Stimulated activated CD4-positive, alpha-beta T cell treated with anti-CD3 and anti-CD28 coated beads, Interleukin-1b, Interleukin-23, amount 100 ng/mL, for 24 hours (primary cell): ENCODE measurements at regions not wholly inside any gene's neighbourhood (a gene's known extent, or its start where the extent isn't known, plus 50 kb on each side); places are given as distances from the start of the nearest gene placed in this dataset.

Source experiments
- DNase-seq, 4 experiments: peaks; one replicate each; pipeline ENCODE4 v3.0.0-alpha.2; 2020; ENCODE audit warnings: low read depth in 4 of 4, low spot score in 1 of 4

- no peak for DNase-seq
Measured at GRCh38 chr17:5861246-5861645, 208.9 kb upstream of the WSCD1 start.

GRCh38 chr17:5861854-5862253 is 208.3 kb upstream of the WSCD1 start:
- no peak for DNase-seq

DNA sequence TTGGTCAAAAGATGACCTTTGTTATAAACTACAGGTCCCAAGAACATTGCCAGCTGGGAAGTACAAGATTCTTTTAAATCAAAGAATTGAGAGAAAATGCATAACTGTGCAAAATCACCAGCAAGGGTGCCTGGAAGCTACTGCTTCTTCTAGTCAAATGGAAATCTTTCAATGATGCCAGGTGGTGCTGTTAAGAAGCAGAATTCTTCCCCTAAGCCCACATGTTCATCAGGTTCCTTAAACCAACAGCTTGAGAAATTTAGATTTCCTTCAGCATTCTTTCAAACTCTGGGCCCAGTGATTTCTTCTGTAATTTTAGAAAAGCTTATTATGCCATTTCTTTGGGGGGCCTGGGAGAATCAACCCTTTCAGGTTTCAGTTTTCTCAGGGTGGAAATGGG is 207.8 kb upstream of the WSCD1 start:
- DNase-seq = no peak

- DNase-seq = no peak
Measured at GRCh38 chr17:5864741-5865657, 205.2 kb upstream of the WSCD1 start.

DNA sequence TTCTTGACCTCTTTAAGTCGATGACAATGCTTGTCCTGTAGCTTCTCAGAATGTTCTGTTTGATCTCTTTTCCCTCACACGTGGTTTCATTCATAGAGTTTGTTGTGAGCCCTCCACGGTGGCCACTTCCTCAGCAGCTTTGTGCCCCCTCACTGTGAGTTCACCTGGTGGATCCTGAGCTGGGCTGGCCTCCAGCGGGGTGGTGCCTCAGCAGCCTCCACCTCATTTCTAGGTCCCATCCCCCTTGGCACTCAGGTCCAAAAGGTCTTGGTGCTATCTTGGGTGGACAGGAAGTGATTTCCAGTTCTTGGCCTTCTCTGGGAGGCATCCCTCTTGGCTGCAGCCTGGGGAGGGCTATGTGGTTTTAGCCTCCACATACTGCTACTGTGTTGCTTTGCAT is 203.2 kb upstream of the WSCD1 start:
- no peak for DNase-seq

- no peak for DNase-seq
Measured at GRCh38 chr17:5869041-5869745, 201.0 kb upstream of the WSCD1 start.

DNA sequence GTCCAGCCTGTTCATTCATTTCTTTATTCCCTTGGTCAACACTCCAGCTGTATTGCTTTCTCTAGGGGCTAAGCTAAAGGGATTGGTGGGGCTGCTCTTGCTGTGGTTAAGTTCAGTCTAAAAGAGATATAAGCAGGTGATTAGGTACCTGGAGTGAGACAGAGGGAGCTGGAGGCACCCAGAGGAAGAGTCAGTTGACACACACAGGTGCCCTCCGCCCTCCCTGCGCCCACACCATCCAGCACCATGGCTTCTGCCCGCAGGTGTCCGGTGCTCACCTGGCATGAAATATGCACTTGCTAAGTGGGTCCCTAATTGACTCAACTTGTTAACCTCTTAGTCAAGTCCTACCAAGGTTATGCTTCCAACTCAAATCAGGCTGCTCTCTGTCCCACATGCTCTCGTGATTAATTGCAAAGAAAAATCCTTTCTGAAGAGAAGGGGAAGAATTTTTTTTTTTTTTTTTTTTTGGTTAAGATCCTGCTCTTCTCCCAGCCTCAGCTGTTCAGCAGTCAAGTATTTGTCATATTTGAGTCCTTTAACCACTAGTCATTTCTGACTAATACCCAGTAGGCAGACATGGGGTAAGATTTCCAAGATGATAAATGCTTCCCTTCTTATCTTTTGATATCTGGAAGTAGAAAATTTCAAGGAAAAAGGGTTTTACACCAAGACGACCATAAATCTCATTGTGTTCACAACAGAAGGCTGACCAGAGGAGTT is 199.8 kb upstream of the WSCD1 start:
- DNase-seq = no peak

DNA sequence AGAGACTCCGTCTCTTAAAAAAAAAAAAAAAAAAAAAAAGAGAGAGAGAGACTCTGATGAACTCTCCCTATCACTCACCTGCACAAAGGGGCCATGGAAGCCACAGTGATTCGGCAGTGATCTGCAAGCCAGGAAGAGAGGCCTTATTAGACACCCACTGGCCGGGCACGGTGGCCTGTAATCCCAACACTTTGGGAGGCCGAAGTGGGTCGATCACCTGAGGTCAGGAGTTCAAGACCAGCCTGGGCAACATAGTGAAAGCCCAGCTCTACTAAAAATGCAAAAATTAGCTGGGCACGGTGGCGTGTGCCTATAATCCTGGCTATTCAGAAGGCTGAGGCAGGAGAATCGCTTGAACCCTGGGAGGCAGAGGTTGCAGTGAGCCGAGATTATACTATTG is 198.5 kb upstream of the WSCD1 start:
- no peak for DNase-seq

- no peak for DNase-seq
Measured at GRCh38 chr17:5872831-5873230, 197.3 kb upstream of the WSCD1 start.

GRCh38 chr17:5873781-5874180 is 196.4 kb upstream of the WSCD1 start:
- DNase-seq = no peak

GRCh38 chr17:5874486-5874885 is 195.7 kb upstream of the WSCD1 start:
- no peak for DNase-seq

DNA sequence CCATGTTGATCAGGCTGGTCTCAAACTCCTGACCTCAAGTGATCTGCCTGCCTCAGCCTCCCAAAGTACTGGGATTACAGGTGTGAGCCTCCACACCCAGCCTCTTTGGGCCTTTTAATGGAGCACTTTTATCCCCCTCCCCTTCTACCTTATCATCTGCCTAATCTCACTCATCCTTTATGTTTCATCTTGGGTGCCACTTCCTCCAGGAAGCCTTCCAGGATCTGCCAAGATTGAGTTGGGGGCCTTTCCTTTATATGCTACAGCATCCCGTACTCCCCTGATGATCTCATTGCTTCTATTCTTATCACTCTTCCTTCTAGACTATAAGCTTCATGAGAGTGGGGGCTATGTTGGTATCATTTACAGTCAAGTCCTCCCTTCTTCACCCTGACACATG is 192.8 kb upstream of the WSCD1 start:
- DNase-seq = no peak

DNA sequence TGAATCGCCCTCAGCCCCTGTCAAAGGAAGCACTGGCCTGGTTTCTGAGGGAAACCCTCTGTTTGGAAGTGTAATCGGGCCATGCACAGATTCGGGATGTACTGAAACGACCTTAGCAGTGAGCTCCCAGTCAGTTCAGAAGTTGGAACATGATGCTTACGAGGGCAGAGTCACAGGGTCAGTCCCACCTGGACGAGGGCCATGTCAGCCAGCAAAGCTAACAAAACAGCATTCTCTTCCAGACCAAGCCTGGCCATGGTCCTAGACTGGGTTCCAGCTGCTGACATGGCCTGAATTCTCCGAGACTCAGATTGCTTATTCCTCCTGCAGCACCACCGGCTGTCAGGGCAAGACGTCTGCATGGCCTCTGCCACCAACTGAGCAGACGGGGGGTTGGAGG is 192.2 kb upstream of the WSCD1 start:
- no peak for DNase-seq

DNA sequence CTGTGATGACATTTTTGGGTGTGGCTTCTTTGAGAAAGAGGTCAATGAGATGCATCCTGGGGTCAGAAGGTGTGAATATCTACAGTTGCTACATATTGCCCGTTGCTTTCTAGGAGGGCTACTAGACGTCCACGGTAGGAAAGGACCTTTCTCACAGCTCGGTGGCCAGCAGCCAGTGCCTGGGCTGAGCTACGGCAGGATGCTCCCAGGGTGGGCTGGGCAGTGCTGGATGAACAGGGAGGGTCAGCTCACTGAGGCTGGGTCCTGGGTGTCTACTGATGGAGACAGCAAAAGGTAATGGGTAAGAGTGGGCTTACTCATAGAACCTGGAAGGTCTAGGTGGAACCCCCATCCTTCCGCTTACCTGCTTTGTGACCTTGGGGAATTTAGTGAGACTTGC is 188.3 kb upstream of the WSCD1 start:
- no peak for DNase-seq

GRCh38 chr17:5883775-5884665 is 186.2 kb upstream of the WSCD1 start:
- no peak for DNase-seq

DNA sequence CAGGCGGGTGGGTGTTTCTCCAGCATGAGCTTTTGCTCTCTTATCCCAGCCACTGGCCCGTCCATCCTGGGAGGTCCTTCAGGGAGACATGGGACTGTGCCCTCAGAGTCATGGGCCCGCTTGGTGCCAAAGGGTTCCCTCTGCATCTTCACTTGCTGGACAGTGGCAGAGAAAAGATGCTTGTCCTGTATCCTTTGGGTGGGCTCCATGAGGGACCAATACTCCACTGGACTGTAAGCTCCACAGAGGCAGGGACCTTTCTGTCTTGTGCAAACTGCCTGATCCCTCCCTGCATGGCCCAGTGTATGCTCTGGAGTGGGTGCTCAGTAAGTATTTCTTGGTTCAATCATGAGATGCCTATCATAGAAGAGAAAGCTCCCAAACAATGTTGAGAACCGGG is 184.8 kb upstream of the WSCD1 start:
- DNase-seq = no peak

DNA sequence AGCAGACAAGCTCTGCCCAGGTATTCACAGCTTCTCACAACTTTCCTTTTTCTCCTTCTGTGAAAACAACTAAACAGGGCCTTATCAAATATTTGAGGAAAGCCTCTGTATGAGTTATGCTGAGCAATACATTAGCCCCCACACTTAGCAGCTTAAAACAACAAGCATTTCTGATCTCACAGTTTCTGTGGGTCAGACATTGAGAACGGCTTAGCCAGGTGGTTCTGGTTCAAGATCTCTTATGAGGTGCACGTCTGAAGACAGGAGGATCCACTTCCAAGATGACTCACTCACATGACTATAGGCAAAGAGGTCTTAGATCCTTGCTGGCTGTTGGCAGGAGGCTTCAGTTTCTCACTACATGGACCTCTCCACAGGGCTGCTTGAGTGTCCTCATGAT is 181.4 kb upstream of the WSCD1 start:
- DNase-seq = no peak

DNA sequence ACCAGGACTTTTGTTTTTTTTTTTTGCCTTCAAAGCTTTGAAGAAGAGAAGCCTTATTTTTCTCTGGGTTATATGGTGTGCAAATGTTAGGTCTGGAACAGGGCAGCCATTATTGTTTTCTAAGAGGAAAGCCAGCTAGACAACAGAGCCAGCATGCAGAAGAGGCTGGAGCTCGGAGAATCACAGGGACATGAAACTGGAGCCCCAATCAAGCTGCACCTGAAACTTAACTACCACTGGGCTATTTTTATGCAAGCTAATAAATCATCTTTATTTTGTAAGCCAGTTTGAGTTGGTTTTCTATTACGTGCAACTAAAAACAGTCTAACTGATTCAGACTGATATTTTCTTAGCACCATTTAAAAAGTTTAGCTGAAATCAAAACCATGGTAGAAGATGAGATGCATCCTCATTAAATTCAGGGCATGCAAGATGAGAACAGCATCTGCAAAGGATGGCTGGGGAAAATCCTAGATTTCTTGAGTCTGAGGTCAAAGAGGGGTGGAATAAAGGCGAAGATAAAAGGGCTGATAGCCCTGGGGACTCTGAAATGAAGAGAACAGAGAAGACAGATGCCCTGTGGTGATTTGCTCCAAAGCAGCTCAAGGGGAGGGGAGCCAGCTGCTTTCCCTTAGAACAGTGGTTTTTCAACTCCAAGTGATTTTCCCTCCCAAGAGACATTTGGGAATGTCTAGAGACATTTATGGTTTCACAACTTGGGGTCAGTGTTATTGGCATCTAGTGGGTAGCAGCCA is 177.1 kb upstream of the WSCD1 start:
- no peak for DNase-seq

- no peak for DNase-seq
Measured at GRCh38 chr17:5893741-5894140, 176.4 kb upstream of the WSCD1 start.

- DNase-seq = no peak
Measured at GRCh38 chr17:5895276-5895675, 174.9 kb upstream of the WSCD1 start.
